GM19035 (cell line): ENCODE measurements at regions not wholly inside any gene's neighbourhood (a gene's known extent, or its start where the extent isn't known, plus 50 kb on each side); places are given as distances from the start of the nearest gene placed in this dataset.

ENCODE experiments used
- ATAC-seq: cut with Tn5 transposase; IDR thresholded peaks from one replicate; pipeline ENCODE4 v1.9.1; 2021; ENCODE audit not compliant: unreplicated experiment

- no peak for ATAC-seq
Observed at GRCh38 chr10:58932577-58933314, 243.7 kb upstream of the PHYHIPL start.

DNA sequence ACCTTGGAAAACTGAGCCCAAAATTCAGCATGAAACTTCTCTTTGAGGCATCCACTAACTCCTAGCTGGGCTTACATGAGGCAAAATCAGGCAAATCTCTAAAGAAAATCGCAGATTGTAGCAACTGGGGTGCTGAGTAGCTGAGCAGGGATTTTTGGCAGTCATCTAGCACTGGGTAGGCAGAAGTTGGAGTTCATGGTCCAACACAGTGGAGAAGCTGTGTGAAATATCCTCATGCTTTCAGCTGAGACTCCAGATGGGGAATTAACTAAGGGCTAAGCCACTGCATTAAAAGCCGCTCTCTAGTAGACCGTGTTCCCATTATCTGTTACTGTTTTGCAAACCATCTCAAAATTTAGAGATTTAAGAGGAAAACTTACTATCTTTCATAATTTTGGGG is 240.1 kb upstream of the PHYHIPL start:
- ATAC-seq: no peak

DNA sequence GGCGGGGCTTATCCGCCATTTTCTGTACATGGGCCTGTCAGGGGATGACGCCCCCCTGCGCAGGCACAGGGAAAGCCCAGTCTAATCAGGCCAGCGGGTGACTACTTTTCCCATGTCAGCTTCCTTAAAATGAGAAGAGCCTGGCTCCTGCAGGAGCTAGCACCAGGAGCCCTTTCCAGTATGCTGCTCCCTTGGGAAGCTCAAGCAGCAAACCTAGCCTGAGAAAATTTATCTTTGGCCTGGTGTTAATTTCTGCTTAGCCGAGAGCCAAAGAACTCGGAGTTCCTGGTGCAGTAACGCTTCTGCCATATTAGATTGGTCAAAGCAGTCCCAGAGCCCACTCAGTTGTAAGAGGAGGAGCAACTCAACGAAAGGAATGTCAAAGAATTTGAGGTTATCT is 239.0 kb upstream of the PHYHIPL start:
- no peak for ATAC-seq

DNA sequence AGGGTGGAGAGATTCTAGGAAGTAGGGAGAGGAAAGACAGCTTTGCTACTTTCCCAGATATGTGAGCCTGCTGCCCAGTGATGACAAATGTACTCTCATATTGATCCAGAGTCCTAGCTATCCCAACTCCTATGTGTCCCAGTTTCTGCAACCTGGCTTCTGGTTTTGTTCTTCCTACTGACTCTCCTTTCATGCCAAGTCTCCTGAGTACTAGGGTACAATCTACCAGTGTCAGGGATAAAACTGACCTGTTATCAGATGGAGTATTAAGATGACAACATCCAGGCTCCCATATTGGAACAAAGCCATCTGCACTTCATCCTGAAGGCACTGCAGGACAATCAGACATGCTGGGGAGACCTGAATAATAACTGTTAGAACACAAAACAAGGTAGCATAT is 233.7 kb upstream of the PHYHIPL start:
- ATAC-seq: no peak

DNA sequence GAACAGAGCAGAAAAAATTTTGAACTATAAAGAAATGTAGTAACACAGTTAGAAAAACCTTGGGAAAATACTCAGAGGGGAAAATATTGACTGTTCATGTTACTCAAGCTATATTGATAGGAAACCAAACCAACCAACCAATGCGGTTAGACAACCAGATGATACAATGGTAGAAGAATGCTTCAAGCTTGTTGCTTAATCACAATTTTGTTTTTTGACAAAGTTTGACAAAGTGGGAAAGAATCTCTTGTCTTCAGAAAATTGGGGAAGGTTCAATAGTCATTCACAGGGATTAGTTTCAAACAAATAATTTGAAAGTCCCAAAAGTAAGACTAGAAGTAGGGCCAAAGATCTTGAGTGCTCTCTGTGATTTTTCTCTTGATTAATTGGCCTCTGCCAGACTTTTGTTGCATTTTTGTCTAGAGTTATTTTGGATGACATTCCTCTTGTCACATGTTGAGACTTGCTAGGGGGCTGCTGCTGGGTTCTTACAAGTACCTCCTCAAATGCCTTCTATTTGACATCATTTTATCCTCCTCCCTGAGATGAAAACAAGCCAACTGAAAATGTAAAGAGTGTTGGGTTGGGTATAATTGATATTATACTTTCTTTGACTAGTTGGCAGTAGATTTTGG is 233.1 kb upstream of the PHYHIPL start:
- no peak for ATAC-seq

- ATAC-seq: no peak
Observed at GRCh38 chr10:58943960-58944359, 232.5 kb upstream of the PHYHIPL start.

GRCh38 chr10:58948303-58948702 is 228.1 kb upstream of the PHYHIPL start:
- ATAC-seq: no peak

GRCh38 chr10:58950618-58951017 is 225.8 kb upstream of the PHYHIPL start:
- no peak for ATAC-seq

DNA sequence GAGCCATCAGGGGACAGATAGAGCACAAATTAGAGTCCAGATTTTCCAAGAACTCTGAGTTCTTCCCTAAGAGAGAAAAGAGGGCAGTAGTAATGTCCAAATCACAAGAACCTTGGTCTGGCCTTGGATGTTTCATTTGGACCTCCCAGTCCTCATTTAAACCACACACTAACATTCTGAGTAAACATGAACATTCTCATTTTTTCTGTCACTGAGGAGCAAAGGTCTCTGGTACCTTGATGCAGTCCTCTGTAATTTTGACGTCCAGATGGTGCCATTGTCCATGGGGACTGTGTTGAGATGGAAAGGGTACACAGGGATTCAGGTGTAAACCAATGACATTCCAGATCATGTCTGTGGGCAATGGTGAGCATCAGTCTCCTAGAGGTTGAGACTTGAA is 225.4 kb upstream of the PHYHIPL start:
- ATAC-seq: no peak

GRCh38 chr10:58951746-58952145 is 224.7 kb upstream of the PHYHIPL start:
- no peak for ATAC-seq

DNA sequence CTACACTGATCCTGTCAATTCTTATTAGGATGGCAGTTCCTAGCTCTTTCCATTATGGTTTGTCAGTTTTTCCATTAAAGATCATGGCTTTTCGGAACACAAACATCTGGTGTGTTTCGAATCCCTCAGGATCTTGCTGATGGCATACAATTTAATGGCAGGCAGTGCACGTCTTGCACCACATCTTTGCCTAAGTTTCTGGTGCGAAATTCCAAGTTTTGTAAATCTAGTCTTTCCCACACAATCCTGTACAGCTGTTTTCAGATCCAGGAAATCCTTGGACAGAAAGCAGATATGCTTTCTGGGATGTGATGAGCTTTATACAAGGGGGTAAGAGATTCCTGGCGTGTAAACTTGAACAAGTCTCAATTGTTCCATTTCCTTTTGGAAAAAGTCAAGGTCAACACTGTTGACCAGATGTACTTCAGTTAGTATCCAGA is 224.3 kb upstream of the PHYHIPL start:
- no peak for ATAC-seq

DNA sequence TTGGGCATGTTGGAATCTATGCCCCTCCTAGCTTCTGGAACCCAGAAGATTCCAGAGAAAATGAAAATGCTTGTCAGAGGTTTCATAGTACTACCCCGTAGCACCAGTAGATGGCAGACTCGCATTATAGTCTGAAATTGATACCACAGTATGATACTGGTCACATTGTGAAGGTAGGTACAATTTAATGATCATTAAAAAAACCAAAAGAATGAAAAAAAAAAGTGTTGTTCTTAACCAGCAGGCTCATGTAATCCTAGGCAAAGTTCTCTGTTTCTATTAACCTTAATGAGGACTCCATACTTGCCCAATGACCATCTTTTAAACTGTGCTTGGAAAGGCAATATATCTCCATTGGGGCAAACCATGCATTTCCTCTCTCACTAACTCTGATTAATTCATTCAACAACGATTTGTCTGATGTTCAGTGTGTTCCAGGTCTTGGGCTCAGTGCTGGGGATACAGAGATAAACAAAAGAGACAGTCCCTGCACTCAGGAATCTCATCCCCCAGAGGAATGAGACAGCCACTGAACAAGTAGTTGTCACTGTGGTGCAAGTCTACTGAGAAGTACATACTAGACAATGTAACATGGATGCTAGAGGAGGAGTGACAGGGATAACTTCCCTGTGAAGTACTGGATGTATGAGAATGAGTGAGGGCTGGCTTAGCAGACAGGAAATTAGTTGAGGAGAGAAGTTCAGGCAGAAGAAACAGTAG is 223.5 kb upstream of the PHYHIPL start:
- ATAC-seq: no peak

GRCh38 chr10:58954178-58954577 is 222.3 kb upstream of the PHYHIPL start:
- ATAC-seq: no peak

DNA sequence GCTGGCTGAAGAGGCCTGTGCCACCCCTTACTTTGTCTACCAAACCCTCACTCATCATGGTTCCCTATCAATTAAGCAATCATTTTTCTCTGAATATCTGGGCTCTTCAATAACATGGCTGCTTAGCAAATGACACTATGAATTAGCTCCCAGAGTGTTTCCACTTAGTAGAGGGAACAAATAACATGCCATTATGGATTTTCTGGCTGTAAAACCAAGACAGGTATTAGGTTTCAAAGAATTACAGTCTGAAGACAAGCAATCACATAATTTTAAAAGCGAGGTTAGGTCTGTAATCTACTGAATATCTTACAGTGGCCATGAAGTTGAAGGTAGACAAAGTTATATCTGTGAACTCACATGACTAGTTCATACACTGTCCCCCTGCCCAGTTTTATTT is 220.8 kb upstream of the PHYHIPL start:
- no peak for ATAC-seq

GRCh38 chr10:58956926-58957325 is 219.5 kb upstream of the PHYHIPL start:
- ATAC-seq: no peak

DNA sequence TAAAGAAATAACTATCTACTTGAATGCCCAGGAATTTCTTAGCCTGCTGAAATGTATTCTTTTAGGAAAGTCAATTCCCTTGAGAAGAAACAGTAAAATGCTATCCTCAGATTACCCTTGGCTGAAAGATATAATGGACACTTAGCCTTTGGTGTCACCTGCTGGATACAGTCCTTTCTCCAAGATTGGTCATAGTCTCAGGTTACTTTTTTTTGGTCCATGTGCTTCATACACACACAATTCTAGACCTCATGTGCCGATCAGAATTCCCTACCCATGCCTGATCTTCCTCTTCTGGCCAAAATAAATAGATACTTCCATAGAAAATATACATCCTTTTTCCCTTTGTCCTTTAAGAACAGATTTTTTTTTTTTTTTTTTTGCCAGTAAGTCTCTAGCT is 218.9 kb upstream of the PHYHIPL start:
- ATAC-seq: no peak

DNA sequence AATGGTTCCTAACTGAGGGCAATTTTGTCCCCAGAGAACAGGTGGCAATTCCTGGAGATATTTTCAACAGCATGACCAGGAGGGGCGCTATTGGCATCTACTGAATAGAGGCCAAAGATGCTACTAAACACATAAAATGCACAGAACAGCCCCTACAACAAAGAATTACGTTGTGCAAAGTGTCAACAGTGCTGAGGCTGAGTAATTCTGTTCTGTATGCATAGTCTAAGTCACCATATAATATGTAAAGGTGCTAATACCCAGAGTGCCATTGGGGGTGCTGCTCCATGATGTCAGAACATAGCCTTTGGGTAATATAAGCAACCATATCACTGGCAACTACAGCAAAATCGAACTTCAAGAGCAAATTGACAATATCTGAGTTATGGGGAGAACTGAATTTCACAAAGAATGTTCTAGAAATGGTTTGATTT is 213.3 kb upstream of the PHYHIPL start:
- ATAC-seq: no peak

DNA sequence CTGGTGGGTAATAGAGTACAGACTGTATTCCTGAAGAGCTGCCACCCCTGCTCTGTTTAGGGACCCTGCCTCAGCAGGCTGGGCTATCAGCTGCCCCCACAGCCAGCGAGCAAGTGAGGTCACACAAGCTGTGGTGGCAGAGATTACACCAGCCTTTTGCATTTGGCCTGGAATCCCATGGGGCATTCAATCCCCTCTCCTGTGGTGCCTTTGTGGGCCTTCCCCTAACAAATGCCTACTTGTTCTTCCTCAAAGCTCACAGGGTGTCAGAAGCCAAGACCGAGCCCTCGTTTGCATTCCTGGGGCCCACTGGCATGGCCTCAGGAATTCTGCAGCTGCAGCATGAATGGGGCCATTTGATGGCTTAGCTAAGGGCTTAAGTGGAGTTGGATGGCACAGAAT is 212.7 kb upstream of the PHYHIPL start:
- no peak for ATAC-seq

GRCh38 chr10:58965855-58966254 is 210.6 kb upstream of the PHYHIPL start:
- ATAC-seq: no peak

GRCh38 chr10:58967551-58968388 is 208.7 kb upstream of the PHYHIPL start:
- ATAC-seq: peak; percentile 75

DNA sequence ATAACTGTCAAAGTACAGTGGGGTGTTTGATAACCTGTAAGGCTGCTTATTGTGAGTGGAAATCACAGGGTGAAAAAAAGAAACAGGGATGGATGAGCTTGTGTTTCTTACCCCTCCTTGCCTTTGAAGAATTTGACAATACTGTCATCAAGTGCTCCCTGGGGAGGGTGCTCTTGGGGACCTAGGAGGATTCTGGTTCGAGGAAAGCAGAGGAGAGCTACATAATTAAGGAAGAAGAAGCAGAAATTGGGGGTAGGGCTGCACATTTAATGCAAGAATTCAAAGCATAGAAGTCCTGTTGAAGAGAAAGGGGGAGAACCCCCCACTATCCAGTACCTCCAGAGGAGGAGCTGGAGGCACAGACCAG is 208.1 kb upstream of the PHYHIPL start:
- ATAC-seq: no peak
